ELR (cell line): ENCODE measurements at regions not wholly inside any gene's neighbourhood (a gene's known extent, or its start where the extent isn't known, plus 50 kb on each side); places are given as distances from the start of the nearest gene placed in this dataset.

Experiments
- DNase-seq: peaks from one replicate; pipeline ENCODE4 v3.0.0-alpha.2; 2015; ENCODE audit warnings: low read depth

GRCh38 chr6:91708534-91708933, 1121.7 kb upstream of the MAP3K7 start:
- DNase-seq: no peak

DNA sequence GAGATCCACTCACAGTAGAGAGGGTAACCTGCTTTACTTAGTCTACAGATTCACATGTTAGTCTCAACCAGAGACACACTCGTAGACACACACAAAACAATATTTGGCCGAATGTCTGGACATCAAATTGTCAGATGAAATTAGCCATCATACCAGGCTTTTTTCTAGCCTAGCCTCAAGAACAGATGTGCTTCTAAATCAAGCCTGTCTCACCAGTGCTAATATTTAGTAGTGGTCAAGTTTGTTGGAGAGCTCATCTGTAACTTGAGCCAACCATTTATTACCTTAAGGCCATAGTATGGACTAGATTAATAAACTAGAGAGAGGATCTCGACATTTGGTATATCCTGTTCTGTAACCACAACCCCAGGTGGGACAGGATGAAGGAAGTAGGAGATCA, 1118.8 kb upstream of the MAP3K7 start:
- no peak for DNase-seq

- peak; percentile 30 for DNase-seq
Measured at GRCh38 chr6:91704531-91704930, 1117.7 kb upstream of the MAP3K7 start.

- no peak for DNase-seq
Measured at GRCh38 chr6:91697010-91697695, 1110.3 kb upstream of the MAP3K7 start.

- DNase-seq: no peak
Measured at GRCh38 chr6:91695221-91695620, 1108.3 kb upstream of the MAP3K7 start.

DNA sequence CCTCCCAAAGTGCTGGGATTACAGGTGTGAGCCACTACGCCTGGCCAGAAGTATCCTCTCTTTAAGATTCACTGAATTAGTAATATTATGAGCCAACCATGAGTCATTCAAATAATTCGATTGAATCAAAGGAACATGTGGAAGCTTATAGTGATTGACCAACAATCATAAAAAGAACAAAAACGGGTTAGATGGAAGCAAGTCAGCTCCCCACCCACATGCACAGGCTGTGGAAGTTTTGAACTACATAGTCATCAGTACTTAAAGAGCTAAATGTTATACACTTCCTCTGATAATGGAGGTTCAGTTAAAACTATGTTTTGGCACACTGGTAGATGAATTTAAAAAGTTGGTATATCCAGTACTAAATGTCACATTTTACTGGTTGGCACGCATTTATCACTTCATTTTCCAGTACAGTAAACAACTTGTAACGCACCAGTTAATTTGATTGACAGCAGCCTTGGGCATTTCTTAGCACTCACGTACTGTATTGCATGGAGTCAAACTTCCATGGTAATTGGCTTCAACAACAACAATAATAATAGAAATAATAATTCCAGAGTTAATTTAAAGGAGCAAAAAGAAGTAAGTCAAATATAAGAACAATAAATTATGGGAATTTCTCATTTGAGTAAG, 1107.3 kb upstream of the MAP3K7 start:
- peak; percentile 1 for DNase-seq

- no peak for DNase-seq
Measured at GRCh38 chr6:91691449-91691848, 1104.6 kb upstream of the MAP3K7 start.

DNA sequence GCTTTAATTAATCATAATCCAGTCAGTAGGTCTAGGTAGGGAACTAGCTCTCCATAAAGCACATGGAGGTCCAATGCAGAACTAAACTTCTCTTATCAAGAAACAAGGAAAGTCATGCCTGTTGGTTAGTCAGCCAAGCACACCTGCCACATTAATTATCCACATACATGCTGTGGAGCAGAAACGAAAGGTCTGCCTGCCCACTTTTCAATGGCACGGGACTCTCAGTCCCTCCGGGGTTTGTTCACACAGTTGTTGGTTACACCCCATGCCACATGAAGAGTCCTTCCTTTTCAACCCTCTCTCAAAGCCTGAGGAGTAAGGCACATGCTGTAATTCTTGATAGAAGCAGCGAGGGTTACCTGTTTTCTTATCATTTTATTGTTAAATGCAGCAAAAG, 1096.4 kb upstream of the MAP3K7 start:
- DNase-seq: no peak

DNA sequence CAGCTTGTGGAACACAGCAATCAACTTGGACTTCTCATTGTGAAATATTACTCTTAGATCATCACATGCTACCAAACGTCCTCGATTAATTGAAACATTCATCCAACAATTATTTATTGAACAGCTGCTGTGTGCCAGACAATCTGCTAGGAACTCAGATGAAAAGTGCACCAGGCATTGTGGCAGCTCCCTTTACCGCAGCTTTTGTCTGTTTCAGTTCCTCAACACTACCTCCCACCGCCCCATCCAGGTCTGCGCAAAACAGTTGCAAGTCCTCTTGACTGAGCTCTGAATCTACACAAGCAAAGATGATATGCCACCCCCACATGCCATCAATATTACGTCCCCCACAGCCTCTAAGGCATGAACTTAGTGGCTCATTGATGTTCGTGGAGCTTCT, 1094.4 kb upstream of the MAP3K7 start:
- DNase-seq: no peak

GRCh38 chr6:91678679-91679446, 1092.0 kb upstream of the MAP3K7 start:
- DNase-seq: no peak

DNA sequence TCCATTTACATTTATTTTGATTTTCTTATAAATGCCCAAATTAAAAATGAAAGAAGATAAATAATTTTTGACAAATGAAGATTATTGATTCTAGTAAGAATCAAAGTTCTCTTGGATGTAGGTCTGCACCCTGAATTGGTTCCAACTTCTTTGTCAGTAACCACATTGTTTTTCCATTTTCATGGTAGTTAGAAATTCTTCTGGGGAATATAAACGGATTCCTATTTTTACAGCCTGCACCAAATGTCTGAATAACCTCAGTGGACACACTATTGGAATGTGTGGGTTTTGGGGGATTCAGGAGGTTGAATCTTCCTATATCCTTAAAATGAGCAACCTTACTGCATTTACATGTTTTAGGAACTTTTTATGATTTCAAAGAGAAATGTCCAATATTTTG, 1085.3 kb upstream of the MAP3K7 start:
- no peak for DNase-seq

GRCh38 chr6:91669871-91670268, 1083.0 kb upstream of the MAP3K7 start:
- DNase-seq: no peak

- no peak for DNase-seq
Measured at GRCh38 chr6:91669154-91669870, 1082.4 kb upstream of the MAP3K7 start.

- DNase-seq: no peak
Measured at GRCh38 chr6:91667596-91667995, 1080.7 kb upstream of the MAP3K7 start.

- DNase-seq: no peak
Measured at GRCh38 chr6:91664327-91664959, 1077.6 kb upstream of the MAP3K7 start.

- no peak for DNase-seq
Measured at GRCh38 chr6:91660893-91661292, 1074.0 kb upstream of the MAP3K7 start.

DNA sequence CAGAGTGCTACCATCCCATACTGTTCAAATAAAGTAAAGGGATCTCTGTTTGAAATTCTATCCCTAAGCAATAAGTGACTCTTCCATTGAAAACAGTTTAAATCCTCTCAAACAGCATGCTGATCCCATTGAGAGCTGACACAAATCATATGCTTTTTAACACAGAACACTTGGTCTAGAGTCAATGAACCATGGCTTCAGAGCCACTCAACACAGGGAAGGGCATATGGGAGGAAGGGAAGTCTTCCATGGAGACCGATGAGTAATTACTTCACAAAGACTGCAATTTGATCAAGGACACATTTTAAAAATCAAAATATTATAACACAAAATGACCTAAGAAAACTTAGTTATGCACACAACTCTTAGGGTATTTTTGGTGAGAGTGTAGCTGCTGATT, 1073.0 kb upstream of the MAP3K7 start:
- no peak for DNase-seq

DNA sequence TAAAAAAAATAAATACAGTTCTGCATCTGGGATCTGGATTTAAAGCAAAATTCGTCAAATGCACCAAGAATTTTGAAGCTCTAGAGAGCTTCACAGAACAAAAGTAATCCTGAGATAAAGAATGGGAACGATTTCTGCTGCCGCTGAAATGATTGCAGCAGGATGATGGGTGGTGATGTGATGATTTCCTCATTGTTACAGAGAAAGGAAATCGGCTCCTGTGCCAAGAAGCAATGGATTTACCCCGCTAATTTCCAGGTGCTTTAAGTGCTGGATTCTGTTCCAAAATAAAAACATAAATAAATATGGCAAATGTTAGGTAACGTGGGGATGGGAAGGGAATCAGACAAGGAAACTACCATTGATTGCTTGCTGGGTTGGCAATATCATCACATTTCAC, 1067.9 kb upstream of the MAP3K7 start:
- DNase-seq: no peak

GRCh38 chr6:91654357-91654756, 1067.5 kb upstream of the MAP3K7 start:
- no peak for DNase-seq

DNA sequence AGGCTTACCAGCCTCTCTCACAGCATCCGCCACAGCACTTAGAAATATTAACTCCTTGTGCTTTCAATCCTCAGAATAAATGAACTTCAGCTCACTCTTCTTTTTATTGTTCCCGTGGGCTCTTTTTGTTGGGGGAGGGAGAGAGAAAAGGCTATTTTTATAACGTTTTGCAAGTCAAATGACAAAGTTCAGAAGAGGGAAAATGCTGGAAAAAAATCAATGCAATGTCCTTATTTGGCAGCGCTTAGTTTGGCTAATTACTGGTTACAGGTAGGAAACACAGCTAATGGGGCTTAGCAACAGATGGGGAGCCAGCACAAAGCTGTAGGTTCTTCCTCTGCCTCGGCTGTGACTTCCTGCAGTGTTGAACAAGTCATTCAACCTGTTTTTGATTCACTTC, 1067.0 kb upstream of the MAP3K7 start:
- DNase-seq: no peak

DNA sequence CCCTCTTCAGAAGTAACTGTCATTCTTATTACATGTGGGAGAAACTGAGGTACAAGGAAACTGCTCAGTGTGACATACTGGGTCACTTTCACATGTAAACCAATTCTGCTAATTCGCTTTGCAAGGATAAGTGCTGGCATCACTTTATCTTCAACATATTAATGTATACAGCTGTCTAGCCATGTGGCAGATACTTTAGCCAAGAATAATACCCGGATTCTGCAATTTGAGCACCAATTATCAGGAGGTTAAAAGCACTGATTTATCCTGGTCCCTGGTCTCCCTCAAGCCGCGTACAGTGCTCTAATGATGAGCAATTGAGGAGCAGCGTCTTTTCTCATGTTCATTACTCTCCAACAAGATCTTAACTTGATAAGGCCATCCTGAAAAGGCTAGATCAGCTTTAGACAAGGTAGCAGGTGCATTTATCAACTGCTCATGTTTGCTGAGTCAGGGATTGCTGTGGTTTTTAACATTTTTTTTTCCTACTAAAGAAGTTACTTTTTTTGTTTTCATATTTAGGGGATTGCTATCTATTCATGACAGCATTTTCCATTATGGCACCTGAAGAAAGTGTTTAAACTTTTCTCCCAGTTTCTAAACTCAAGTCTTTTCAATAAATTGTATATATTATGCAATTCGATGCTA, 1066.3 kb upstream of the MAP3K7 start:
- DNase-seq: no peak

DNA sequence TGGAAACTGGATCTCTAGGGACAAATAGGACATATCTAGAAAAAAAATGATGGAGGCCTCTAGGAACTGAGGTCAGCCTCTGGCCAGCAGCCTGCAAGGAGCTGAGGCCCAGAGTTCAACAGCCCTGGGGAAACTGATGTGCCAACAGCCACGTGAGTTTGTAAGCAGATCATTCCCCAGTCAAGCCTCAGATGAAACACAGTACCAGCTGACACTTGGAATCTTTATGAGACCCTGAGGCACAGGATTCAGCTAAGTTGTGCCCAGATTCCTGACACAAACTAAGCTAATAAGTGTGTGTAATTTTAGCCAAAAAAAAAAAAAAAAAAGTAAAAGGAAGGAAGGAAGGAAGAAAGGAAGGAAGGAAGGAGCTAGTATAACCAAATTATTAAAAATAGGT, 1059.8 kb upstream of the MAP3K7 start:
- DNase-seq: no peak
